Loucy (cell line): ENCODE measurements at regions not wholly inside any gene's neighbourhood (a gene's known extent, or its start where the extent isn't known, plus 50 kb on each side); places are given as distances from the start of the nearest gene placed in this dataset.

Experiments
- H2AFZ ChIP-seq: fragments of 200-600 bp; sonication (generic); 2 replicates; pipeline ENCODE4 v1.6.0; 2016; ENCODE audit warnings: antibody characterized with exemption, mild to moderate bottlenecking, low read length, moderate library complexity
- H3F3A ChIP-seq: fragments of 200-600 bp; 2 replicates; pipeline ENCODE4 v1.6.0; 2016; ENCODE audit warnings: antibody characterized with exemption, low read depth, mild to moderate bottlenecking
- H3K27me3 ChIP-seq: fragments of 200-600 bp; sonication (generic); 2 replicates; pipeline ENCODE4 v1.6.1; 2014; ENCODE audit warnings: low read length, mild to moderate bottlenecking; ENCODE audit not compliant: insufficient read depth, poor library complexity, severe bottlenecking
- H3K36me3 ChIP-seq: fragments of 200-600 bp; sonication (generic); 2 replicates; pipeline ENCODE4 v1.6.1; 2016; ENCODE audit warnings: low read length; ENCODE audit not compliant: insufficient read depth
- H3K4me1 ChIP-seq: fragments of 200-600 bp; sonication (generic); 2 replicates; pipeline ENCODE4 v1.5.1; 2014; ENCODE audit warnings: low read length, mild to moderate bottlenecking; ENCODE audit not compliant: insufficient read depth, poor library complexity, severe bottlenecking
- H3K4me2 ChIP-seq: fragments of 200-600 bp; sonication (generic); 2 replicates; pipeline ENCODE4 v1.6.0; 2014; ENCODE audit warnings: antibody characterized with exemption, low read length, low read depth, mild to moderate bottlenecking; ENCODE audit not compliant: poor library complexity, severe bottlenecking
- H3K4me3 ChIP-seq: fragments of 200-600 bp; sonication (generic); 2 replicates; pipeline ENCODE4 v1.5.1; 2014; ENCODE audit warnings: low read length, mild to moderate bottlenecking, mixed read lengths; ENCODE audit not compliant: poor library complexity, severe bottlenecking
- H3K79me2 ChIP-seq: fragments of 200-600 bp; sonication (generic); 2 replicates; pipeline ENCODE4 v1.6.1; 2014; ENCODE audit warnings: low read length; ENCODE audit not compliant: insufficient read depth
- H3K9ac ChIP-seq: fragments of 200-600 bp; sonication (generic); 2 replicates; pipeline ENCODE4 v1.6.0; 2014; ENCODE audit warnings: mild to moderate bottlenecking, low read depth, low read length, moderate library complexity; ENCODE audit not compliant: poor library complexity, severe bottlenecking
- H3K9me2 ChIP-seq: fragments of 200-600 bp; sonication (generic); replicated peaks from 2 replicates; pipeline ENCODE4 v1.6.1; 2016; ENCODE audit warnings: low read depth, low read length, mixed read lengths
- H3K9me3 ChIP-seq: fragments of 200-600 bp; sonication (generic); 2 replicates; pipeline ENCODE4 v1.6.1; 2014; ENCODE audit warnings: mild to moderate bottlenecking, antibody characterized with exemption, low read length, low read depth; ENCODE audit not compliant: insufficient read depth
- H4K20me1 ChIP-seq: fragments of 200-600 bp; sonication (generic); 2 replicates; pipeline ENCODE4 v1.6.0; 2014; ENCODE audit warnings: antibody characterized with exemption, low read length, mild to moderate bottlenecking; ENCODE audit not compliant: insufficient read depth, poor library complexity, severe bottlenecking
- EZH2phosphoT487 ChIP-seq: fragments of 200-600 bp; IDR thresholded peaks from 2 replicates; pipeline ENCODE4 v1.6.1; 2018; ENCODE audit warnings: antibody characterized with exemption, mild to moderate bottlenecking, moderate library complexity, borderline replicate concordance
- TF ChIP-seq, protein P1 (sequence below): fragments of 200-600 bp; sonication (generic); conservative IDR thresholded peaks from 2 replicates; pipeline ENCODE4 v1.5.1; 2014; ENCODE audit warnings: mild to moderate bottlenecking, antibody characterized with exemption, low read length

GRCh38 chr14:97945631-97946030 lies 1148.4 kb downstream of the VRK1 start:
- Histone ChIP-seq H3K4me2 (no peak overlapping the region), H3K9ac (no peak overlapping the region), H3K9me3 (no peaks in the 10 kb centered on the region), H3K9me2 (no peaks in the 10 kb centered on the region), H4K20me1 (no peaks in the 10 kb centered on the region), H2AFZ (no peak overlapping the region), H3F3A (no peaks in the 10 kb centered on the region), H3K4me3 (no peak overlapping the region), H3K4me1 (no peaks in the 10 kb centered on the region), H3K79me2 (no peaks in the 10 kb centered on the region), H3K36me3 (no peaks in the 10 kb centered on the region), H3K27me3 (no peaks in the 10 kb centered on the region)
- TF ChIP-seq, protein P1, sequence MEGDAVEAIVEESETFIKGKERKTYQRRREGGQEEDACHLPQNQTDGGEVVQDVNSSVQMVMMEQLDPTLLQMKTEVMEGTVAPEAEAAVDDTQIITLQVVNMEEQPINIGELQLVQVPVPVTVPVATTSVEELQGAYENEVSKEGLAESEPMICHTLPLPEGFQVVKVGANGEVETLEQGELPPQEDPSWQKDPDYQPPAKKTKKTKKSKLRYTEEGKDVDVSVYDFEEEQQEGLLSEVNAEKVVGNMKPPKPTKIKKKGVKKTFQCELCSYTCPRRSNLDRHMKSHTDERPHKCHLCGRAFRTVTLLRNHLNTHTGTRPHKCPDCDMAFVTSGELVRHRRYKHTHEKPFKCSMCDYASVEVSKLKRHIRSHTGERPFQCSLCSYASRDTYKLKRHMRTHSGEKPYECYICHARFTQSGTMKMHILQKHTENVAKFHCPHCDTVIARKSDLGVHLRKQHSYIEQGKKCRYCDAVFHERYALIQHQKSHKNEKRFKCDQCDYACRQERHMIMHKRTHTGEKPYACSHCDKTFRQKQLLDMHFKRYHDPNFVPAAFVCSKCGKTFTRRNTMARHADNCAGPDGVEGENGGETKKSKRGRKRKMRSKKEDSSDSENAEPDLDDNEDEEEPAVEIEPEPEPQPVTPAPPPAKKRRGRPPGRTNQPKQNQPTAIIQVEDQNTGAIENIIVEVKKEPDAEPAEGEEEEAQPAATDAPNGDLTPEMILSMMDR = no peak

GRCh38 chr14:97946240-97946639 lies 1149.1 kb downstream of the VRK1 start:
- Histone ChIP-seq H3K9ac (no peak overlapping the region), H3K27me3 (no peaks in the 10 kb centered on the region), H3K36me3 (no peaks in the 10 kb centered on the region), H3K4me1 (no peaks in the 10 kb centered on the region), H3K4me3 (no peak overlapping the region), H3F3A (no peaks in the 10 kb centered on the region), H3K4me2 (no peak overlapping the region), H3K79me2 (no peaks in the 10 kb centered on the region), H2AFZ (no peak overlapping the region), H3K9me2 (no peaks in the 10 kb centered on the region), H3K9me3 (no peaks in the 10 kb centered on the region), H4K20me1 (no peaks in the 10 kb centered on the region)
- TF ChIP-seq EZH2phosphoT487 = no peak
- TF ChIP-seq, protein P1 = no peak

DNA sequence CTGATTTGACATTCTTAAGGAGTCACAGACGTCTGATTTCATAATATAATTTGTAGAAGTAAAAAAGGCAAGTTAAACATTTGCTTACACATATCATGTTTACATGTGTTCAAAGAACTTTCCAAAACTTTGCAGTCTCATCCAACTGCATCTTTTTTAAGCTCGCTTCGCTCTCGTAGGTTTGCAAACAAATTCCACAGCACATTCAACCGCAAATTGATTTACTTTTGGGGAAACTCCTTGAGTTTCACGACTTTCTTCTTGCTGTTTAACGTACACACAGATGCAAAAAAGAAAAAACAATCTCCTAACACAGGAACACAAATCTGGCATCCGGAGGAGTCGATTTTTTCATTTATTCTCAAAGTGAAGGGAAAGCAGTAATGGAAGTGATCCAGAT lies 1149.5 kb downstream of the VRK1 start:
- H3K27me3 ChIP-seq = no peaks in the 10 kb centered on the region
- no peaks in the 10 kb centered on the region for H3K9me2 ChIP-seq
- TF ChIP-seq, protein P1 = no peak
- TF ChIP-seq EZH2phosphoT487 = no peak
- H3K4me1 ChIP-seq = no peaks in the 10 kb centered on the region
- H3K4me3 ChIP-seq = no peak overlapping the region
- no peaks in the 10 kb centered on the region for H3K9me3 ChIP-seq
- no peak overlapping the region for H2AFZ ChIP-seq
- H3F3A ChIP-seq = no peaks in the 10 kb centered on the region
- no peaks in the 10 kb centered on the region for H4K20me1 ChIP-seq
- no peaks in the 10 kb centered on the region for H3K79me2 ChIP-seq
- H3K36me3 ChIP-seq = no peaks in the 10 kb centered on the region
- H3K9ac ChIP-seq = no peak overlapping the region
- H3K4me2 ChIP-seq = no peak overlapping the region
